EH (cell line): ENCODE measurements at regions not wholly inside any gene's neighbourhood (a gene's known extent, or its start where the extent isn't known, plus 50 kb on each side); places are given as distances from the start of the nearest gene placed in this dataset.

Source experiments
- DNase-seq: peaks from one replicate; pipeline ENCODE4 v3.0.0-alpha.2; 2015; ENCODE audit warnings: low read depth

- no peak for DNase-seq
Measured at GRCh38 chr18:56083523-56084287, 495.7 kb upstream of the TCF4 start.

GRCh38 chr18:56083097-56083521, 495.1 kb upstream of the TCF4 start:
- no peak for DNase-seq

- no peak for DNase-seq
Measured at GRCh38 chr18:56076723-56077122, 488.7 kb upstream of the TCF4 start.

GRCh38 chr18:56068701-56069100, 480.7 kb upstream of the TCF4 start:
- DNase-seq, result no peak

- DNase-seq, result peak; percentile 96
Measured at GRCh38 chr18:56067969-56068671, 480.1 kb upstream of the TCF4 start.

GRCh38 chr18:56067214-56067894, 479.4 kb upstream of the TCF4 start:
- DNase-seq, result peak; percentile 82

GRCh38 chr18:56066524-56067213, 478.7 kb upstream of the TCF4 start:
- DNase-seq, result peak; percentile 18

- no peak for DNase-seq
Measured at GRCh38 chr18:56065086-56065485, 477.1 kb upstream of the TCF4 start.

- no peak for DNase-seq
Measured at GRCh38 chr18:56062931-56063330, 474.9 kb upstream of the TCF4 start.

GRCh38 chr18:56060967-56061541, 473.1 kb upstream of the TCF4 start:
- DNase-seq, result no peak

- no peak for DNase-seq
Measured at GRCh38 chr18:56052202-56052601, 464.2 kb upstream of the TCF4 start.

GRCh38 chr18:56044239-56044638, 456.2 kb upstream of the TCF4 start:
- no peak for DNase-seq

GRCh38 chr18:56043641-56044061, 455.7 kb upstream of the TCF4 start:
- no peak for DNase-seq

GRCh38 chr18:56042915-56043536, 455.0 kb upstream of the TCF4 start:
- DNase-seq, result no peak

- no peak for DNase-seq
Measured at GRCh38 chr18:56038171-56039030, 450.4 kb upstream of the TCF4 start.

- DNase-seq, result peak; percentile 19
Measured at GRCh38 chr18:56036741-56037140, 448.7 kb upstream of the TCF4 start.

- peak; percentile 18 for DNase-seq
Measured at GRCh38 chr18:56035546-56035945, 447.6 kb upstream of the TCF4 start.

- DNase-seq, result no peak
Measured at GRCh38 chr18:56034949-56035348, 447.0 kb upstream of the TCF4 start.

- DNase-seq, result no peak
Measured at GRCh38 chr18:56030060-56030459, 442.1 kb upstream of the TCF4 start.

GRCh38 chr18:56028514-56028913, 440.5 kb upstream of the TCF4 start:
- peak; percentile 61 for DNase-seq

- no peak for DNase-seq
Measured at GRCh38 chr18:56026509-56026908, 438.5 kb upstream of the TCF4 start.
